H9 (cell line): ENCODE measurements at regions not wholly inside any gene's neighbourhood (a gene's known extent, or its start where the extent isn't known, plus 50 kb on each side); places are given as distances from the start of the nearest gene placed in this dataset.

Experiments used
- DNase-seq: peaks from one replicate; pipeline ENCODE4 v3.0.0-alpha.2; 2017
- H2AFZ ChIP-seq: one replicate; pipeline ENCODE4 v1.6.1; 2013; ENCODE audit warnings: mild to moderate bottlenecking, low read length, control low read depth, moderate library complexity
- H2AK5ac ChIP-seq: 2 replicates; pipeline ENCODE4 v1.6.1; 2013; ENCODE audit warnings: low read length, control low read depth, mixed read lengths; ENCODE audit not compliant: insufficient read length
- H2BK120ac ChIP-seq: one replicate; pipeline ENCODE4 v1.6.1; 2013; ENCODE audit warnings: low read depth, mild to moderate bottlenecking, low read length, control low read depth, inconsistent platforms; ENCODE audit not compliant: poor library complexity, severe bottlenecking
- H2BK12ac ChIP-seq: 2 replicates; pipeline ENCODE4 v1.6.1; 2013; ENCODE audit warnings: low read length, control low read depth, mixed read lengths, low read depth; ENCODE audit not compliant: insufficient read length
- H2BK15ac ChIP-seq: 2 replicates; pipeline ENCODE4 v1.6.1; 2013; ENCODE audit warnings: low read depth, low read length, control low read depth
- H2BK20ac ChIP-seq: one replicate; pipeline ENCODE4 v1.6.1; 2013; ENCODE audit warnings: low read depth, mild to moderate bottlenecking, low read length, control low read depth, inconsistent platforms; ENCODE audit not compliant: poor library complexity, severe bottlenecking
- H2BK5ac ChIP-seq: 2 replicates; pipeline ENCODE4 v1.6.1; 2013; ENCODE audit warnings: low read length, control low read depth, mixed read lengths; ENCODE audit not compliant: insufficient read length
- H3K14ac ChIP-seq: 2 replicates; pipeline ENCODE4 v1.6.1; 2013; ENCODE audit warnings: low read length, control low read depth; ENCODE audit not compliant: insufficient read depth
- H3K18ac ChIP-seq: 2 replicates; pipeline ENCODE4 v1.6.1; 2013; ENCODE audit warnings: low read depth, mild to moderate bottlenecking, mixed read lengths, low read length, control low read depth; ENCODE audit not compliant: insufficient read length
- H3K23ac ChIP-seq: 2 replicates; pipeline ENCODE4 v1.6.1; 2013; ENCODE audit warnings: low read length, control low read depth, mixed read lengths, low read depth; ENCODE audit not compliant: insufficient read length
- H3K23me2 ChIP-seq: 2 replicates; pipeline ENCODE4 v1.6.1; 2013; ENCODE audit warnings: low read depth, mild to moderate bottlenecking, mixed read lengths, low read length, control low read depth; ENCODE audit not compliant: insufficient read length, poor library complexity, severe bottlenecking
- H3K27ac ChIP-seq: 2 replicates; pipeline ENCODE4 v1.5.1; 2013; ENCODE audit warnings: low read length, control low read depth, mixed read lengths, low read depth; ENCODE audit not compliant: insufficient read length
- H3K27me3 ChIP-seq: 2 replicates; pipeline ENCODE4 v1.6.1; 2013; ENCODE audit warnings: low read length, control low read depth, inconsistent platforms; ENCODE audit not compliant: insufficient read depth
- H3K4ac ChIP-seq: 2 replicates; pipeline ENCODE4 v1.6.1; 2013; ENCODE audit warnings: low read depth, mild to moderate bottlenecking, control low read depth, inconsistent platforms, low read length, moderate library complexity
- H3K4me1 ChIP-seq: 2 replicates; pipeline ENCODE4 v1.6.1; 2013; ENCODE audit warnings: low read length, control low read depth, inconsistent platforms; ENCODE audit not compliant: insufficient read depth
- H3K4me2 ChIP-seq: 2 replicates; pipeline ENCODE4 v1.6.1; 2013; ENCODE audit warnings: low read length, control low read depth, mixed read lengths; ENCODE audit not compliant: insufficient read length, insufficient read depth
- H3K56ac ChIP-seq: 2 replicates; pipeline ENCODE4 v1.6.1; 2013; ENCODE audit warnings: low read depth, mild to moderate bottlenecking, mixed read lengths, low read length, control low read depth; ENCODE audit not compliant: insufficient read length
- H3K79me1 ChIP-seq: 2 replicates; pipeline ENCODE4 v1.6.1; 2013; ENCODE audit warnings: low read depth, mild to moderate bottlenecking, moderate library complexity, low read length, control low read depth, inconsistent platforms; ENCODE audit not compliant: insufficient read depth, poor library complexity, severe bottlenecking
- H3K79me2 ChIP-seq: 2 replicates; pipeline ENCODE4 v1.6.1; 2013; ENCODE audit warnings: low read length, control low read depth, inconsistent platforms; ENCODE audit not compliant: insufficient read depth
- H3K9ac ChIP-seq: 2 replicates; pipeline ENCODE4 v1.6.1; 2013; ENCODE audit warnings: low read length, control low read depth, mixed read lengths; ENCODE audit not compliant: insufficient read length; ENCODE audit errors: extremely low read depth
- H3K9me3 ChIP-seq: one replicate; pipeline ENCODE4 v1.6.1; 2013; ENCODE audit warnings: low read depth, low read length, inconsistent platforms; ENCODE audit not compliant: control insufficient read depth
- H3T11ph ChIP-seq: one replicate; pipeline ENCODE4 v1.6.1; 2013; ENCODE audit warnings: mild to moderate bottlenecking, low read length, control low read depth, inconsistent platforms
- H4K20me1 ChIP-seq: one replicate; pipeline ENCODE4 v1.6.1; 2013; ENCODE audit not compliant: control insufficient read depth, insufficient read length, insufficient read depth
- H4K5ac ChIP-seq: 2 replicates; pipeline ENCODE4 v1.6.1; 2013; ENCODE audit warnings: low read depth, mild to moderate bottlenecking, mixed read lengths, low read length, control low read depth; ENCODE audit not compliant: insufficient read length
- H4K8ac ChIP-seq: replicated peaks from 2 replicates; pipeline ENCODE4 v1.6.1; 2013; ENCODE audit warnings: low read length, control low read depth, mixed read lengths, low read depth; ENCODE audit not compliant: insufficient read length
- H4K91ac ChIP-seq: 2 replicates; pipeline ENCODE4 v1.6.1; 2013; ENCODE audit warnings: low read depth, mild to moderate bottlenecking, moderate library complexity, mixed read lengths, low read length, control low read depth; ENCODE audit not compliant: insufficient read length
- H3K27ac Mint-ChIP-seq, 3 experiments: 2 replicates in 2 of 3; 3 replicates in 1 of 3; pipeline ENCODE4 v1.8.0; 2020 to 2021; ENCODE audit warnings: mixed read lengths in 3 of 3, mild to moderate bottlenecking in 1 of 3, moderate library complexity in 1 of 3
- H3K27me3 Mint-ChIP-seq: 2 replicates; pipeline ENCODE4 v1.8.0; 2021; ENCODE audit warnings: low read depth, mild to moderate bottlenecking, moderate library complexity, mixed read lengths
- H3K36me3 Mint-ChIP-seq, 3 experiments: 2 replicates in 2 of 3; 3 replicates in 1 of 3; pipeline ENCODE4 v1.8.0; 2020 to 2021; ENCODE audit warnings: low read depth in 3 of 3, mixed read lengths in 3 of 3; ENCODE audit not compliant: insufficient read depth in 1 of 3
- H3K4me1 Mint-ChIP-seq, 2 experiments: 2 replicates each; pipeline ENCODE4 v1.8.0; 2020; ENCODE audit warnings: mixed read lengths in 2 of 2
- H3K4me3 Mint-ChIP-seq, 2 experiments: 2 replicates in 1 of 2; 3 replicates in 1 of 2; pipeline ENCODE4 v1.8.0; 2020 to 2021; ENCODE audit warnings: mild to moderate bottlenecking in 2 of 2, mixed read lengths in 2 of 2, moderate library complexity in 1 of 2
- H3K9me3 Mint-ChIP-seq, 2 experiments: 2 replicates in 1 of 2; 3 replicates in 1 of 2; pipeline ENCODE4 v1.8.0; 2020; ENCODE audit warnings: mild to moderate bottlenecking in 2 of 2, mixed read lengths in 2 of 2, moderate library complexity in 1 of 2
- CTCF ChIP-seq: fragments of 200-600 bp; sonication (generic); conservative IDR thresholded peaks from 3 replicates; pipeline ENCODE4 v1.8.0; 2021; ENCODE audit warnings: antibody characterized with exemption, mild to moderate bottlenecking
- WGBS: extraction: QIAGEN DNeasy Blood & Tissue Kit; methylation state at CpG from one replicate; pipeline ENCODE4 v1.1.7; 2013; ENCODE audit warnings: missing lambda C conversion rate, low lambda C conversion rate, mixed read lengths; ENCODE audit not compliant: insufficient read length; ENCODE audit errors: extremely low coverage; 5-methylcytosine and 5-hydroxymethylcytosine counted together

DNA sequence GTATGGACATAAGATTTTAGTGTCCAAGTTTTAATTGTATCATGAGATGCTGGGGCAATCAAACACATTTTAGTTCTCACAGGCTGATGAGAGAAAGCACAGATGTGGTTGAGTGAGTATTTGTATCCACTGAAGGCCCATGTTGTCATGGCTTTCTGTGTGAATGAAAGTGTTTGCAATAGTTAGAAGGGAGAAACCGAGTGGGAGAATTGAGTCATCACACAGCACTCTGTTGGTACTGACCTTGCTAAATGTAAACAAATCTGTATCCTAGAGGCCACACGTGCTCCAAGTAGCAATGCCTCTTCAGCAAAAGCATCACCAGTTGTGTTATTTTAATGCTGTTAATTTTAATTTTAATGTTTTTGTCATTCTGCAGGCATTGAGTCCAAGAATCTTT lies 121.2 kb downstream of the EMX2 start:
- H2BK15ac ChIP-seq = no peak overlapping the region
- no peak for TF ChIP-seq CTCF
- Mint-ChIP-seq H3K4me3 (no peak overlapping the region), H3K9me3 (no peaks in the 10 kb centered on the region), H3K27me3 (peaks cover 5% of the 10 kb centered on the region), H3K4me1 (no peaks in the 10 kb centered on the region), H3K36me3 (no peaks in the 10 kb centered on the region), H3K27ac (no peak overlapping the region)
- H2AFZ ChIP-seq = no peak overlapping the region
- no peak overlapping the region for H4K8ac ChIP-seq
- H3K79me2 ChIP-seq = no peaks in the 10 kb centered on the region
- no peak overlapping the region for H3K18ac ChIP-seq
- no peak overlapping the region for H2BK20ac ChIP-seq
- no peaks in the 10 kb centered on the region for H4K20me1 ChIP-seq
- H3K79me1 ChIP-seq = no peaks in the 10 kb centered on the region
- no peak overlapping the region for H3K4ac ChIP-seq
- H3K14ac ChIP-seq = no peak overlapping the region
- no peak overlapping the region for H2BK12ac ChIP-seq
- no peak overlapping the region for H3T11ph ChIP-seq
- no peak overlapping the region for H2BK5ac ChIP-seq
- no peaks in the 10 kb centered on the region for H3K23me2 ChIP-seq
- no peak overlapping the region for H3K27ac ChIP-seq
- H2BK120ac ChIP-seq = no peak overlapping the region
- WGBS = no CpG with 5 or more reads among the region's 2 CpGs
- H4K5ac ChIP-seq = no peak overlapping the region
- no peak overlapping the region for H3K23ac ChIP-seq
- no peaks in the 10 kb centered on the region for H3K27me3 ChIP-seq
- H2AK5ac ChIP-seq = no peak overlapping the region
- no peak overlapping the region for H3K9ac ChIP-seq
- DNase-seq = no peak
- H4K91ac ChIP-seq = no peak overlapping the region
- no peaks in the 10 kb centered on the region for H3K4me1 ChIP-seq
- H3K56ac ChIP-seq = no peak overlapping the region
- no peak overlapping the region for H3K4me2 ChIP-seq
- H3K9me3 ChIP-seq = no peaks in the 10 kb centered on the region
